OCI-LY7 (cell line): ENCODE measurements at regions not wholly inside any gene's neighbourhood (a gene's known extent, or its start where the extent isn't known, plus 50 kb on each side); places are given as distances from the start of the nearest gene placed in this dataset.
"Not testable (repeated sequence)": the region's sequence is repeated elsewhere in the genome, so short reads cannot be mapped to it uniquely, and the experiment has no call there.

ENCODE experiments used
- CTCF ChIP-seq: fragments of 200-600 bp; sonication (generic); conservative IDR thresholded peaks from 2 replicates; pipeline ENCODE4 v1.5.1; 2014; ENCODE audit warnings: mild to moderate bottlenecking, antibody characterized with exemption, low read length, moderate library complexity, mixed read lengths
- EZH2phosphoT487 ChIP-seq: fragments of 200-600 bp; sonication (generic); IDR thresholded peaks from 2 replicates; pipeline ENCODE4 v1.6.1; 2018; ENCODE audit warnings: low read depth, borderline replicate concordance, mild to moderate bottlenecking, mixed run types, antibody characterized with exemption, low read length, moderate library complexity, mixed read lengths

- not testable (repeated sequence) for TF ChIP-seq CTCF, EZH2phosphoT487
These were observed 80.5 kb downstream of the UGT2B28 start for GRCh38 chr4:69360768-69361167.
